CD14-positive monocyte (primary cell): ENCODE measurements at regions not wholly inside any gene's neighbourhood (a gene's known extent, or its start where the extent isn't known, plus 50 kb on each side); places are given as distances from the start of the nearest gene placed in this dataset.

Experiments used
- DNase-seq, 3 donors: peaks; one replicate each; pipeline ENCODE4 v3.0.0-alpha.2; 2011 to 2022
- H2AFZ ChIP-seq: 2 replicates; pipeline ENCODE4 v1.6.0; 2012; ENCODE audit warnings: mild to moderate bottlenecking, low read depth, low read length, inconsistent platforms; ENCODE audit not compliant: insufficient read depth, poor library complexity, severe bottlenecking
- H3K27ac ChIP-seq, 2 donors: 1 replicate in 1 of 2; 2 replicates in 1 of 2; pipeline ENCODE4 v1.5.1; 2012 to 2013; ENCODE audit warnings: low read length in 2 of 2, control low read depth in 1 of 2, inconsistent platforms in 1 of 2, low read depth in 1 of 2, mild to moderate bottlenecking in 1 of 2
- H3K27me3 ChIP-seq, 2 donors: one replicate each; pipeline versions ENCODE4 v1.6.0 to v1.6.1; 2011 to 2013; ENCODE audit warnings: low read length in 2 of 2; ENCODE audit not compliant: control insufficient read depth in 2 of 2, insufficient read depth in 2 of 2
- H3K36me3 ChIP-seq, 2 donors: replicated peaks in 1 of 2; 1 replicate in 1 of 2; 2 replicates in 1 of 2; pipeline versions ENCODE4 v1.5.1 to v1.6.1; 2012 to 2013; ENCODE audit warnings: low read length in 2 of 2, control low read depth in 1 of 2, inconsistent platforms in 1 of 2, mild to moderate bottlenecking in 1 of 2; ENCODE audit not compliant: insufficient read depth in 2 of 2, control insufficient read depth in 1 of 2
- H3K4me1 ChIP-seq, 2 donors: 1 replicate in 1 of 2; 2 replicates in 1 of 2; pipeline versions ENCODE4 v1.5.1 to v1.6.1; 2012 to 2013; ENCODE audit warnings: low read length in 2 of 2, control low read depth in 1 of 2, inconsistent platforms in 1 of 2, mild to moderate bottlenecking in 1 of 2, moderate library complexity in 1 of 2; ENCODE audit not compliant: insufficient read depth in 2 of 2, control insufficient read depth in 1 of 2
- H3K4me2 ChIP-seq: replicated peaks from 2 replicates; pipeline ENCODE3; 2012; ENCODE audit warnings: low read length, moderate library complexity, mild to moderate bottlenecking; ENCODE audit not compliant: poor library complexity, severe bottlenecking; ENCODE audit errors: extremely low read depth
- H3K4me3 ChIP-seq, 3 experiments: fragments of 200-600 bp in 1 of 3; sonication (generic) in 1 of 3; replicated peaks in 1 of 3; 1 replicate in 2 of 3; 2 replicates in 1 of 3; pipeline ENCODE4 v1.5.1; 2011 to 2013; ENCODE audit warnings: low read length in 3 of 3, mild to moderate bottlenecking in 3 of 3, control low read depth in 2 of 3, low read depth in 2 of 3, inconsistent platforms in 1 of 3, moderate library complexity in 1 of 3
- H3K79me2 ChIP-seq: 2 replicates; pipeline ENCODE4 v1.6.0; 2012; ENCODE audit warnings: mild to moderate bottlenecking, control low read depth, inconsistent platforms, low read length, moderate library complexity; ENCODE audit not compliant: insufficient read depth
- H3K9ac ChIP-seq: 2 replicates; pipeline ENCODE4 v1.6.0; 2017; ENCODE audit warnings: low read length, mild to moderate bottlenecking; ENCODE audit not compliant: insufficient read depth, poor library complexity, severe bottlenecking
- H3K9me3 ChIP-seq, 2 donors: replicated peaks in 1 of 2; 1 replicate in 1 of 2; 2 replicates in 1 of 2; pipeline versions ENCODE4 v1.5.1 to v1.6.1; 2012 to 2013; ENCODE audit warnings: low read length in 2 of 2, control low read depth in 1 of 2; ENCODE audit not compliant: control insufficient read depth in 1 of 2, insufficient read depth in 1 of 2
- H4K20me1 ChIP-seq: 2 replicates; pipeline ENCODE4 v1.6.0; 2012; ENCODE audit warnings: mild to moderate bottlenecking, low read length, control low read depth, moderate library complexity; ENCODE audit not compliant: insufficient read depth
- H3K27ac Mint-ChIP-seq, 7 donors: one replicate each; pipeline ENCODE4 v1.8.0; 2020; ENCODE audit warnings: mild to moderate bottlenecking in 7 of 7, mixed read lengths in 7 of 7, moderate library complexity in 6 of 7, inconsistent platforms in 2 of 7
- H3K27me3 Mint-ChIP-seq, 3 donors: one replicate each; pipeline ENCODE4 v1.8.0; 2021 to 2022; ENCODE audit warnings: low read depth in 3 of 3, mild to moderate bottlenecking in 3 of 3, mixed read lengths in 3 of 3, moderate library complexity in 3 of 3, inconsistent platforms in 1 of 3
- H3K36me3 Mint-ChIP-seq, 2 donors: one replicate each; pipeline ENCODE4 v1.8.0; 2020; ENCODE audit warnings: mixed read lengths in 2 of 2, inconsistent platforms in 1 of 2, mild to moderate bottlenecking in 1 of 2
- H3K4me1 Mint-ChIP-seq: one replicate; pipeline ENCODE4 v1.8.0; 2020; ENCODE audit warnings: mild to moderate bottlenecking, mixed read lengths
- H3K4me3 Mint-ChIP-seq, 2 donors: one replicate each; pipeline ENCODE4 v1.8.0; 2020; ENCODE audit warnings: mild to moderate bottlenecking in 2 of 2, mixed read lengths in 2 of 2, moderate library complexity in 1 of 2
- H3K9me3 Mint-ChIP-seq, 7 donors: one replicate each; pipeline ENCODE4 v1.8.0; 2020 to 2022; ENCODE audit warnings: mixed read lengths in 7 of 7, mild to moderate bottlenecking in 6 of 7, moderate library complexity in 6 of 7, inconsistent platforms in 2 of 7
- CTCF ChIP-seq: fragments of 200-600 bp; IDR thresholded peaks from one replicate; pipeline ENCODE4 v1.8.0; 2022; ENCODE audit warnings: antibody characterized with exemption, mild to moderate bottlenecking
- WGBS: methylation state at CpG from one replicate; pipeline ENCODE4 v1.1.5; 2013; ENCODE audit warnings: missing lambda C conversion rate; ENCODE audit not compliant: insufficient coverage; 5-methylcytosine and 5-hydroxymethylcytosine counted together
- intact Hi-C, 2 donors: fragments of 100-400 bp; cut with micrococcal nuclease; formaldehyde crosslinking; loops; one replicate each; pipeline versions ENCODE4 v1.15.0 to v1.15.1; 2023

DNA sequence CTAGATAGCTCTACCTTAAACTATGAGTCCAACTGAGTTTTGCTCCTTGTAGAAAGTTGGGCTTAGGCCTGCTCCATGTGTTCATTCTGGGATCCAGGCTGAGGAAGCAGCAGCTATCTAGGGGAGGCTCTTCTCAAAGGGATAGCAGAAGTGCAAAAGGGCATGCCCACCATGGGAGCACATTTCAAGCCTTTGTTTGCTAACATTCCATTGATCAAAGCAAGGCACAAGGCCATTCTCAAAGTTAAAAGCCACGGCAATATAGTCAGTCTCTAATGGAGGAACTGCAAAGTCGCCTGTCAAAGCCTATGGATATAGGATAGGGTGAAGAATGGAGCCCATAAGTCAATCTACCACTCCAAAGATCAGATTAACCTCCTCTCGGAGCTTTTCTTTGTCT, 488.1 kb upstream of the ARX start:
- H3K9me3 ChIP-seq = no peaks in the 10 kb centered on the region
- H3K27ac Mint-ChIP-seq = no peak overlapping the region
- no peak overlapping the region for H3K4me3 Mint-ChIP-seq
- intact Hi-C loops = no loop called here
- H3K4me3 ChIP-seq = no peak overlapping the region
- H3K4me1 ChIP-seq = no peaks in the 10 kb centered on the region
- no peak overlapping the region for H2AFZ ChIP-seq
- H3K4me1 Mint-ChIP-seq = no peaks in the 10 kb centered on the region
- TF ChIP-seq CTCF = no peak
- DNase-seq = no peak
- WGBS = no CpG with 5 or more reads among the region's 3 CpGs
- H3K4me2 ChIP-seq = no peak overlapping the region
- no peaks in the 10 kb centered on the region for H3K36me3 ChIP-seq
- no peak overlapping the region for H3K9ac ChIP-seq
- peaks cover 0 to 5% (median 0%) of the 10 kb centered on the region in 7 donors for H3K9me3 Mint-ChIP-seq
- no peaks in the 10 kb centered on the region for H3K36me3 Mint-ChIP-seq
- H4K20me1 ChIP-seq = no peaks in the 10 kb centered on the region
- H3K27me3 ChIP-seq = no peaks in the 10 kb centered on the region
- H3K79me2 ChIP-seq = no peaks in the 10 kb centered on the region
- no peak overlapping the region for H3K27ac ChIP-seq
- H3K27me3 Mint-ChIP-seq = peaks cover 0 to 1% (median 0%) of the 10 kb centered on the region in 3 donors

- intact Hi-C loops = no loop called here
- H3K9ac ChIP-seq = no peak overlapping the region
- WGBS = no CpG with 5 or more reads among the region's 2 CpGs
- no peaks in the 10 kb centered on the region for H3K36me3 Mint-ChIP-seq
- H2AFZ ChIP-seq = no peak overlapping the region
- H3K9me3 ChIP-seq = no peaks in the 10 kb centered on the region
- no peak overlapping the region for H3K27ac Mint-ChIP-seq
- no peaks in the 10 kb centered on the region for H3K79me2 ChIP-seq
- peaks cover 0 to 5% (median 2%) of the 10 kb centered on the region in 7 donors for H3K9me3 Mint-ChIP-seq
- no peaks in the 10 kb centered on the region for H3K27me3 ChIP-seq
- no peak overlapping the region for H3K4me2 ChIP-seq
- H3K4me3 Mint-ChIP-seq = no peak overlapping the region
- H3K4me3 ChIP-seq = no peak overlapping the region
- H3K27ac ChIP-seq = no peak overlapping the region
- no peak for DNase-seq
- no peaks in the 10 kb centered on the region for H4K20me1 ChIP-seq
- no peaks in the 10 kb centered on the region for H3K4me1 ChIP-seq
- H3K36me3 ChIP-seq = no peaks in the 10 kb centered on the region
- H3K4me1 Mint-ChIP-seq = no peaks in the 10 kb centered on the region
- TF ChIP-seq CTCF = no peak
- H3K27me3 Mint-ChIP-seq = peaks cover 0 to 1% (median 0%) of the 10 kb centered on the region in 3 donors
These were observed 492.0 kb upstream of the ARX start for GRCh38 chrX:25507801-25508200.
